ENCODE measurements at regions not wholly inside any gene's neighbourhood (a gene's known extent, or its start where the extent isn't known, plus 50 kb on each side); places are given as distances from the start of the nearest gene placed in this dataset.

DNA sequence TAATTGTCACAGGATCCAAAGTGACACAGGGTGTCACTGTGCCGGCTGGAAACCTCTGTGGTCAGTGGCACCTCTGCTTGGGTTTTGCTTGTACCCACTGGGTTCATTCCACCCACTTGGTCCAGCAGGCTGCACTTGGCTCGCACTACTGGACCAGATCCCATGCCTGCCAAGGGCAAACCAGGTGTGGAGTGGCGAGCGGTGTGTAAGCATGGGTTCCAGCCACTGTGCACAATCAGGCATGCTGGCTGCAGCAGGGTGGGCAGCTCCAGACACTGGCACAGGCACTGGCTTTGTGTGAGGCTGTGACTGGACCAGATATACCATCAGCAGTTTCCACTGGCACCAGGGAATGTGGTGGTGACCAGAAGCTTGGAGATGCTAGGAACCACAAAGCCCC lies 261.4 kb downstream of the KCNA4 start:
- no peak for TF ChIP-seq EZH2phosphoT487 (IDR thresholded peaks at IDR 0.05; ENCODE audit: insufficient read depth, low read depth)
- no peak for TF ChIP-seq EZH2 (IDR thresholded peaks at IDR 0.05; ENCODE audit: insufficient read depth, poor library complexity, severe bottlenecking)
- WGBS, 2 experiments (ENCODE audit: low coverage in 1 of 2, low lambda C conversion rate in 2 of 2, missing lambda C conversion rate in 2 of 2) = 31 to 36% methylated on average over 4 of the region's 4 CpGs

DNA sequence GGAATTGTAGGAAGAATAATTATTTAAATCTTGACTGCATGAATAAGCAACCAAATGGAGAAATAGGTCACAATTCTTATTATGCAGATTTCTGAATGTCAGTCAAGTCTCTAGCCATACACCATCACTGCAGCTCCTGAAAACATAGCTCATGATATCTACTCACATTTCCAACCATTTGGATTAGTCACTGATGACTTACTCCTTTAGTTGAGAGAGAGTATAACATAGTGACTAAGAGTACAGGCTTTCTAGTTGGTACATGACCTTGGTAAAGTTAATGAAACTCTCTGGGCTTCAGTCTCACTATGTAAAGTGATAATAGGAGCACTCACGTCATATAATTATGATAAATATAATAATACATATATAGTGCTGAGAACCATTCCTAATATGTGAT lies 265.2 kb downstream of the KCNA4 start:
- H3K36me3 ChIP-seq (ENCODE audit: low read depth) = no peaks in the 10 kb centered on the region
- no peak overlapping the region for H3K4me3 ChIP-seq
- H3K9ac ChIP-seq = no peak overlapping the region
- no peak for TF ChIP-seq EZH2 (IDR thresholded peaks at IDR 0.05; ENCODE audit: insufficient read depth, poor library complexity, severe bottlenecking)
- no peak for TF ChIP-seq EZH2phosphoT487 (IDR thresholded peaks at IDR 0.05; ENCODE audit: insufficient read depth, low read depth)
- H3F3A ChIP-seq (ENCODE audit: insufficient read depth) = no peaks in the 10 kb centered on the region
- H4K20me1 ChIP-seq (ENCODE audit: insufficient read depth) = no peaks in the 10 kb centered on the region
- no peaks in the 10 kb centered on the region for H3K9me3 ChIP-seq (ENCODE audit: low read depth)
- no peaks in the 10 kb centered on the region for H3K79me2 ChIP-seq (ENCODE audit: insufficient read depth)
- H3K9me2 ChIP-seq (ENCODE audit: insufficient read depth) = no peaks in the 10 kb centered on the region
- no peaks in the 10 kb centered on the region for H3K27me3 ChIP-seq (replicated peaks; ENCODE audit: insufficient read depth)
- H3K27ac ChIP-seq = no peak overlapping the region
- in situ Hi-C loops (cut with MboI) = no loop called here
- peak; percentile 16 for DNase-seq
- 4 to 10% methylated on average over 1 of the region's 1 CpG for WGBS, 2 experiments (ENCODE audit: low coverage in 1 of 2, low lambda C conversion rate in 2 of 2, missing lambda C conversion rate in 2 of 2)
- no peak overlapping the region for H2AFZ ChIP-seq
- no peak overlapping the region for H3K4me2 ChIP-seq (ENCODE audit: unreplicated experiment)
- H3K4me1 ChIP-seq (ENCODE audit: insufficient read depth) = no peaks in the 10 kb centered on the region

More for the DNA sequence above, 261.4 kb downstream of the KCNA4 start:
- Histone ChIP-seq H2AFZ (no peak overlapping the region), H3K27ac (no peak overlapping the region), H3K4me1 (ENCODE audit: insufficient read depth) (no peaks in the 10 kb centered on the region), H3K9ac (no peak overlapping the region), H3K79me2 (ENCODE audit: insufficient read depth) (no peaks in the 10 kb centered on the region), H3K36me3 (ENCODE audit: low read depth) (no peaks in the 10 kb centered on the region), H3K4me2 (ENCODE audit: unreplicated experiment) (no peak overlapping the region), H4K20me1 (ENCODE audit: insufficient read depth) (no peaks in the 10 kb centered on the region), H3K27me3 (replicated peaks; ENCODE audit: insufficient read depth) (no peaks in the 10 kb centered on the region), H3K4me3 (no peak overlapping the region), H3K9me2 (ENCODE audit: insufficient read depth) (no peaks in the 10 kb centered on the region), H3K9me3 (ENCODE audit: low read depth) (no peaks in the 10 kb centered on the region), H3F3A (ENCODE audit: insufficient read depth) (no peaks in the 10 kb centered on the region)
- in situ Hi-C loops (cut with MboI) = no loop called here
- no peak for DNase-seq

DNA sequence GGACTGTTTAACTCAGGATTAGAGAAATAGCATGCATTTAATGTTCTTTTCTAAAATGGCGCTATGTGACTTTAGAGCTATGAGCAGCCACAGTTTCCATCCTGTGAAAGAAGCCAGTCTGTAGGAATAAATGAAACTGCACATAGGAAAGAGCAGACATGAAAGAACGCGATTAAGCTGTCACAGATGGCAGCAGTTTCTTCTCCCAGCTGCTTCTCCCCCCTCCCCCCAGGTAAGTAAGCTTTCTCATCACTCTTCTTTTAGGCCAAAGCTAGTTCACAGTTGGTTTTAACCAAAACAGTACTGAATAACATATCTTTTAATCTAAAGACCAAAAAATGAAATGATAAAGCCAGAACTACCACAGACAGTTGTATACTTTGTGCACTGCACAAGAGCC lies 266.4 kb downstream of the KCNA4 start:
- TF ChIP-seq EZH2 (IDR thresholded peaks at IDR 0.05; ENCODE audit: insufficient read depth, poor library complexity, severe bottlenecking) (no peak), EZH2phosphoT487 (IDR thresholded peaks at IDR 0.05; ENCODE audit: insufficient read depth, low read depth) (no peak)
- no peaks in the 10 kb centered on the region for H3K9me3 ChIP-seq (ENCODE audit: low read depth)
- no peaks in the 10 kb centered on the region for H3K27me3 ChIP-seq (replicated peaks; ENCODE audit: insufficient read depth)
- DNase-seq = no peak
- no peaks in the 10 kb centered on the region for H3F3A ChIP-seq (ENCODE audit: insufficient read depth)
- WGBS, 2 experiments (ENCODE audit: low coverage in 1 of 2, low lambda C conversion rate in 2 of 2, missing lambda C conversion rate in 2 of 2) = 13 to 18% methylated on average over 3 of the region's 3 CpGs
- H3K36me3 ChIP-seq (ENCODE audit: low read depth) = no peaks in the 10 kb centered on the region
- H3K27ac ChIP-seq = no peak overlapping the region
- H3K9me2 ChIP-seq (ENCODE audit: insufficient read depth) = no peaks in the 10 kb centered on the region
- H4K20me1 ChIP-seq (ENCODE audit: insufficient read depth) = no peaks in the 10 kb centered on the region
- H3K79me2 ChIP-seq (ENCODE audit: insufficient read depth) = no peaks in the 10 kb centered on the region
- no peak overlapping the region for H3K4me2 ChIP-seq (ENCODE audit: unreplicated experiment)
- H3K4me1 ChIP-seq (ENCODE audit: insufficient read depth) = no peaks in the 10 kb centered on the region
- no peak overlapping the region for H3K4me3 ChIP-seq
- in situ Hi-C loops (cut with MboI) = no loop called here
- H2AFZ ChIP-seq = no peak overlapping the region
- no peak overlapping the region for H3K9ac ChIP-seq

DNA sequence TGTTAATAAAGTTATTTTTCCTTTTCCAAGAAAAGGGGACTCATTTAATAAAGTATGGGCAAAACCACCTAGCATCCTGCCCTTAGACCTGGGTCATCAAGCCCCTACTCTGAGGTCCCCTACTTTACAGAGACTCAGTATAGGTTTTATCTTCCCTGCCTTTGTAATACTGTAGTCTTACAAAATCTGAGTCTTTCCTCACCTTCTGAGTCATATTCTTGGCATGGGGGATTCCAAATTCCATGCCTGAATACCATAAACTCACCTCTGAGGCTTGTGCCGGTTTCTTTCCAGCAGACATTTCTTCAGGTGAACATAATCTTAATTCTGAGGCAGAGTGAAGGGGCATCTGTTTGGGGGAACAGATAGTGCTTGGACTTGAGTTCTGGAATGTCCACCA lies 282.5 kb downstream of the KCNA4 start:
- in situ Hi-C loops (cut with MboI) = no loop called here
- TF ChIP-seq EZH2phosphoT487 (IDR thresholded peaks at IDR 0.05; ENCODE audit: insufficient read depth, low read depth) (no peak), EZH2 (IDR thresholded peaks at IDR 0.05; ENCODE audit: insufficient read depth, poor library complexity, severe bottlenecking) (no peak)
- Histone ChIP-seq H3K9me3 (ENCODE audit: low read depth) (no peaks in the 10 kb centered on the region), H2AFZ (no peak overlapping the region), H3K79me2 (ENCODE audit: insufficient read depth) (no peaks in the 10 kb centered on the region), H3K4me2 (ENCODE audit: unreplicated experiment) (no peak overlapping the region), H3K27me3 (replicated peaks; ENCODE audit: insufficient read depth) (no peaks in the 10 kb centered on the region), H3K4me1 (ENCODE audit: insufficient read depth) (no peaks in the 10 kb centered on the region), H3K9ac (no peak overlapping the region), H3K36me3 (ENCODE audit: low read depth) (no peaks in the 10 kb centered on the region), H3F3A (ENCODE audit: insufficient read depth) (no peaks in the 10 kb centered on the region), H3K27ac (no peak overlapping the region), H3K9me2 (ENCODE audit: insufficient read depth) (no peaks in the 10 kb centered on the region), H3K4me3 (no peak overlapping the region), H4K20me1 (ENCODE audit: insufficient read depth) (no peaks in the 10 kb centered on the region)
- WGBS, 2 experiments (ENCODE audit: low coverage in 1 of 2, low lambda C conversion rate in 2 of 2, missing lambda C conversion rate in 2 of 2) = 31 to 37% methylated on average over 1 of the region's 1 CpG
- peak; percentile 2 for DNase-seq

DNA sequence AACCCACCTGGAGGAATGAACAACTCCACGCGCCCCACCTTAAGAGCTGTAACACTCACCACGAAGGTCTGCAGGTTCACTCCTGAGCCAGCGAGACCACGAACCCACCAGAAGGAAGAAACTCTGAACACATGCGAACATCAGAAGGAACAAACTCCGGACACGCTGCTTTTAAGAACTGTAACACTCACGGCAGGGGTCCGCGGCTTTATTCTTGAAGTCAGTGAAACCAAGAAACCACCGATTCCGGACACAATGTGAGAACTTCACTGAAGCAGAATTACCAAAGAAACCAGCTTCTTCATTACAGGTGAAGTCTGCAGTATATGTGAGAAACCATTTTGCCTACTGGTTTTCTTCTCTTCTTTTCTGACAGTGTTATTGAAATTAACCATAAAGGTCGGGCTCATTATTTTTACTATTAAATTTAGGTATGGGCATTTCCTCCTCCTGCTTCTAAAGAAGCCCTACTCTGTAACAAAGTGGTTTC lies 303.0 kb downstream of the KCNA4 start:
- Histone ChIP-seq H3K4me2 (ENCODE audit: unreplicated experiment) (no peak overlapping the region), H3K4me3 (no peak overlapping the region), H3F3A (ENCODE audit: insufficient read depth) (no peaks in the 10 kb centered on the region), H3K9ac (no peak overlapping the region), H3K36me3 (ENCODE audit: low read depth) (no peaks in the 10 kb centered on the region), H3K79me2 (ENCODE audit: insufficient read depth) (no peaks in the 10 kb centered on the region), H3K9me2 (ENCODE audit: insufficient read depth) (no peaks in the 10 kb centered on the region), H4K20me1 (ENCODE audit: insufficient read depth) (no peaks in the 10 kb centered on the region), H3K4me1 (ENCODE audit: insufficient read depth) (no peaks in the 10 kb centered on the region), H2AFZ (no peak overlapping the region), H3K27me3 (replicated peaks; ENCODE audit: insufficient read depth) (no peaks in the 10 kb centered on the region), H3K9me3 (ENCODE audit: low read depth) (no peaks in the 10 kb centered on the region), H3K27ac (no peak overlapping the region)
- DNase-seq = no peak
- 67 to 70% methylated on average over 14 of the region's 14 CpGs for WGBS, 2 experiments (ENCODE audit: low coverage in 1 of 2, low lambda C conversion rate in 2 of 2, missing lambda C conversion rate in 2 of 2)
- in situ Hi-C loops (cut with MboI) = no loop called here
- TF ChIP-seq EZH2 (IDR thresholded peaks at IDR 0.05; ENCODE audit: insufficient read depth, poor library complexity, severe bottlenecking) (no peak), EZH2phosphoT487 (IDR thresholded peaks at IDR 0.05; ENCODE audit: insufficient read depth, low read depth) (no peak)
